ENCODE measurements at regions not wholly inside any gene's neighbourhood (a gene's known extent, or its start where the extent isn't known, plus 50 kb on each side); places are given as distances from the start of the nearest gene placed in this dataset.

GRCh38 chr2:14255135-14255820 lies 377.2 kb upstream of the LRATD1 start:
- TF ChIP-seq CTCF (conservative IDR thresholded peaks at IDR 0.05 in 1 of 2, IDR thresholded peaks at IDR 0.05 in 1 of 2; ENCODE audit: low read depth in 1 of 2, low read length in 2 of 2) (no peak), EZH2 (IDR thresholded peaks at IDR 0.05; ENCODE audit: low read length, missing control alignments) (no peak)
